ENCODE measurements at regions not wholly inside any gene's neighbourhood (a gene's known extent, or its start where the extent isn't known, plus 50 kb on each side); places are given as distances from the start of the nearest gene placed in this dataset.
"Not testable (repeated sequence)": the region's sequence is repeated elsewhere in the genome, so short reads cannot be mapped to it uniquely, and the experiment has no call there.

GRCh38 chr13:81172603-81173002 lies 831.7 kb upstream of the SPRY2 start:
- H2AFZ ChIP-seq: no peak overlapping the region
- no peak overlapping the region for H3K4me3 ChIP-seq
- no peaks in the 10 kb centered on the region for H3K4me1 ChIP-seq (ENCODE audit: insufficient read depth)
- no peaks in the 10 kb centered on the region for H4K20me1 ChIP-seq (ENCODE audit: insufficient read depth, poor library complexity, severe bottlenecking)
- no peaks in the 10 kb centered on the region for H3K9me2 ChIP-seq (replicated peaks; ENCODE audit: insufficient read depth)
- no peaks in the 10 kb centered on the region for H3K27me3 ChIP-seq
- DNase-seq (ENCODE audit: low spot score): no peak
- no peaks in the 10 kb centered on the region for H3K9me3 ChIP-seq (ENCODE audit: low read depth)
- no peak overlapping the region for H3K4me2 ChIP-seq
- H3K36me3 ChIP-seq (replicated peaks; ENCODE audit: insufficient read depth, low read depth): no peaks in the 10 kb centered on the region
- TF ChIP-seq EZH2phosphoT487 (IDR thresholded peaks at IDR 0.05; ENCODE audit: low read depth, severe bottlenecking, unreplicated experiment) (no peak), CTCF (IDR thresholded peaks at IDR 0.05; ENCODE audit: poor library complexity) (no peak), EZH2 (IDR thresholded peaks at IDR 0.05; ENCODE audit: borderline replicate concordance) (no peak)
- no peaks in the 10 kb centered on the region for H3K79me2 ChIP-seq
- WGBS (ENCODE audit: low lambda C conversion rate, missing lambda C conversion rate): 63% methylated on average over 3 of the region's 3 CpGs
- no peak overlapping the region for H3K27ac ChIP-seq

GRCh38 chr13:81171065-81171647 lies 830.2 kb upstream of the SPRY2 start:
- Histone ChIP-seq H2AFZ (no peak overlapping the region), H3K4me1 (ENCODE audit: insufficient read depth) (no peaks in the 10 kb centered on the region), H3K4me3 (no peak overlapping the region), H3K27ac (no peak overlapping the region), H3K79me2 (no peaks in the 10 kb centered on the region), H3K9me3 (ENCODE audit: low read depth) (no peaks in the 10 kb centered on the region), H3K36me3 (replicated peaks; ENCODE audit: insufficient read depth, low read depth) (no peaks in the 10 kb centered on the region), H3K4me2 (no peak overlapping the region), H4K20me1 (ENCODE audit: insufficient read depth, poor library complexity, severe bottlenecking) (no peaks in the 10 kb centered on the region), H3K9me2 (replicated peaks; ENCODE audit: insufficient read depth) (no peaks in the 10 kb centered on the region), H3K27me3 (no peaks in the 10 kb centered on the region)
- DNase-seq (ENCODE audit: low spot score): peak; percentile 16
- 15% methylated on average over 3 of the region's 3 CpGs for WGBS (ENCODE audit: low lambda C conversion rate, missing lambda C conversion rate)
- no peak for TF ChIP-seq EZH2phosphoT487 (IDR thresholded peaks at IDR 0.05; ENCODE audit: low read depth, severe bottlenecking, unreplicated experiment)
- peak; percentile 74 for TF ChIP-seq CTCF (IDR thresholded peaks at IDR 0.05; ENCODE audit: poor library complexity)

GRCh38 chr13:81163823-81164222 lies 822.9 kb upstream of the SPRY2 start:
- WGBS (ENCODE audit: low lambda C conversion rate, missing lambda C conversion rate): 50% methylated on average over 1 of the region's 1 CpG
- DNase-seq (ENCODE audit: low spot score): peak; percentile 8
- H3K36me3 ChIP-seq (replicated peaks; ENCODE audit: insufficient read depth, low read depth); H3K27me3 ChIP-seq; H3K9me3 ChIP-seq (ENCODE audit: low read depth); H2AFZ ChIP-seq; H3K4me1 ChIP-seq (ENCODE audit: insufficient read depth); H3K4me2 ChIP-seq; H3K9me2 ChIP-seq (replicated peaks; ENCODE audit: insufficient read depth); H4K20me1 ChIP-seq (ENCODE audit: insufficient read depth, poor library complexity, severe bottlenecking); H3K79me2 ChIP-seq; H3K4me3 ChIP-seq: not testable (repeated sequence)
- peak overlapping the region; percentile 67 for H3K27ac ChIP-seq

GRCh38 chr13:81153478-81153877 lies 812.6 kb upstream of the SPRY2 start:
- Histone ChIP-seq H3K79me2 (no peaks in the 10 kb centered on the region), H3K27me3 (no peaks in the 10 kb centered on the region), H3K4me3 (no peak overlapping the region), H3K4me1 (ENCODE audit: insufficient read depth) (no peaks in the 10 kb centered on the region), H3K4me2 (no peak overlapping the region), H3K9me2 (replicated peaks; ENCODE audit: insufficient read depth) (no peaks in the 10 kb centered on the region), H3K36me3 (replicated peaks; ENCODE audit: insufficient read depth, low read depth) (no peaks in the 10 kb centered on the region), H3K9me3 (ENCODE audit: low read depth) (no peaks in the 10 kb centered on the region), H3K27ac (no peak overlapping the region), H4K20me1 (ENCODE audit: insufficient read depth, poor library complexity, severe bottlenecking) (no peaks in the 10 kb centered on the region), H2AFZ (no peak overlapping the region)
- TF ChIP-seq CTCF (IDR thresholded peaks at IDR 0.05; ENCODE audit: poor library complexity) (no peak), EZH2 (IDR thresholded peaks at IDR 0.05; ENCODE audit: borderline replicate concordance) (no peak), EZH2phosphoT487 (IDR thresholded peaks at IDR 0.05; ENCODE audit: low read depth, severe bottlenecking, unreplicated experiment) (no peak)
- WGBS (ENCODE audit: low lambda C conversion rate, missing lambda C conversion rate): 94% methylated on average over 2 of the region's 2 CpGs
- no peak for DNase-seq (ENCODE audit: low spot score)

Data from hepatocyte (in vitro differentiated cells).